Mesothelial cell of epicardium (in vitro differentiated cells): ENCODE measurements at regions not wholly inside any gene's neighbourhood (a gene's known extent, or its start where the extent isn't known, plus 50 kb on each side); places are given as distances from the start of the nearest gene placed in this dataset.

Experiments
- DNase-seq, 2 experiments: peaks; one replicate each; pipeline ENCODE4 v3.0.0; 2021; ENCODE audit warnings: low spot score in 2 of 2; ENCODE audit not compliant: unreplicated experiment in 2 of 2
- H3K27ac Mint-ChIP-seq: 2 replicates; pipeline ENCODE4 v1.8.0; 2021; ENCODE audit warnings: mixed read lengths
- H3K27me3 Mint-ChIP-seq: 2 replicates; pipeline ENCODE4 v1.8.0; 2021; ENCODE audit warnings: low read depth, mixed read lengths
- H3K36me3 Mint-ChIP-seq: 2 replicates; pipeline ENCODE4 v1.8.0; 2021; ENCODE audit warnings: mixed read lengths
- H3K4me1 Mint-ChIP-seq: 2 replicates; pipeline ENCODE4 v1.8.0; 2021; ENCODE audit warnings: mixed read lengths
- H3K4me3 Mint-ChIP-seq: 2 replicates; pipeline ENCODE4 v1.8.0; 2021; ENCODE audit warnings: mild to moderate bottlenecking, moderate library complexity, mixed read lengths
- H3K9me3 Mint-ChIP-seq: 2 replicates; pipeline ENCODE4 v1.8.0; 2021; ENCODE audit warnings: mixed read lengths
- CTCF ChIP-seq: fragments of 200-600 bp; sonication (generic); IDR thresholded peaks from one replicate; pipeline ENCODE4 v1.5.0; 2021; ENCODE audit warnings: antibody characterized with exemption; ENCODE audit not compliant: unreplicated experiment

GRCh38 chr4:11489453-11490083 lies 60.9 kb upstream of the HS3ST1 start:
- Mint-ChIP-seq H3K27ac (no peak overlapping the region), H3K36me3 (peaks cover 4% of the 10 kb centered on the region), H3K9me3 (peaks cover 10% of the 10 kb centered on the region), H3K4me1 (peaks cover 31% of the 10 kb centered on the region), H3K27me3 (peaks cover 9% of the 10 kb centered on the region), H3K4me3 (no peak overlapping the region)
- TF ChIP-seq CTCF, result no peak
- DNase-seq, result no peak

- peaks cover 10% of the 10 kb centered on the region for H3K9me3 Mint-ChIP-seq
- no peak for TF ChIP-seq CTCF
Measured at GRCh38 chr4:11488657-11489452, 60.2 kb upstream of the HS3ST1 start.

GRCh38 chr4:11487868-11488544 lies 59.3 kb upstream of the HS3ST1 start:
- H3K4me1 Mint-ChIP-seq, result peaks cover 24% of the 10 kb centered on the region
- H3K36me3 Mint-ChIP-seq, result peaks cover 4% of the 10 kb centered on the region
- H3K27ac Mint-ChIP-seq, result peak overlapping the region; percentile 41
- no peak overlapping the region for H3K4me3 Mint-ChIP-seq
- DNase-seq, result no peak
- peaks cover 10% of the 10 kb centered on the region for H3K9me3 Mint-ChIP-seq
- TF ChIP-seq CTCF, result no peak
- peaks cover 9% of the 10 kb centered on the region for H3K27me3 Mint-ChIP-seq

More at GRCh38 chr4:11488657-11489452, 60.2 kb upstream of the HS3ST1 start:
- H3K4me3 Mint-ChIP-seq, result no peak overlapping the region
- H3K36me3 Mint-ChIP-seq, result peaks cover 4% of the 10 kb centered on the region
- peaks cover 9% of the 10 kb centered on the region for H3K27me3 Mint-ChIP-seq
- H3K27ac Mint-ChIP-seq, result no peak overlapping the region
- no peak for DNase-seq
- peaks cover 24% of the 10 kb centered on the region for H3K4me1 Mint-ChIP-seq

- Mint-ChIP-seq H3K4me1 (peaks cover 24% of the 10 kb centered on the region), H3K4me3 (no peak overlapping the region), H3K36me3 (peaks cover 4% of the 10 kb centered on the region), H3K9me3 (peaks cover 5% of the 10 kb centered on the region), H3K27me3 (peaks cover 9% of the 10 kb centered on the region), H3K27ac (peak overlapping the region; percentile 41)
- no peak for TF ChIP-seq CTCF
- DNase-seq, result no peak
Measured at GRCh38 chr4:11487139-11487538, 58.4 kb upstream of the HS3ST1 start.

GRCh38 chr4:11485926-11486325 lies 57.2 kb upstream of the HS3ST1 start:
- H3K27me3 Mint-ChIP-seq, result peaks cover 8% of the 10 kb centered on the region
- H3K27ac Mint-ChIP-seq, result no peak overlapping the region
- no peak for DNase-seq
- H3K9me3 Mint-ChIP-seq, result no peaks in the 10 kb centered on the region
- H3K4me3 Mint-ChIP-seq, result no peak overlapping the region
- no peaks in the 10 kb centered on the region for H3K36me3 Mint-ChIP-seq
- H3K4me1 Mint-ChIP-seq, result peaks cover 24% of the 10 kb centered on the region
- no peak for TF ChIP-seq CTCF
